ENCODE measurements at regions not wholly inside any gene's neighbourhood (a gene's known extent, or its start where the extent isn't known, plus 50 kb on each side); places are given as distances from the start of the nearest gene placed in this dataset.

DNA sequence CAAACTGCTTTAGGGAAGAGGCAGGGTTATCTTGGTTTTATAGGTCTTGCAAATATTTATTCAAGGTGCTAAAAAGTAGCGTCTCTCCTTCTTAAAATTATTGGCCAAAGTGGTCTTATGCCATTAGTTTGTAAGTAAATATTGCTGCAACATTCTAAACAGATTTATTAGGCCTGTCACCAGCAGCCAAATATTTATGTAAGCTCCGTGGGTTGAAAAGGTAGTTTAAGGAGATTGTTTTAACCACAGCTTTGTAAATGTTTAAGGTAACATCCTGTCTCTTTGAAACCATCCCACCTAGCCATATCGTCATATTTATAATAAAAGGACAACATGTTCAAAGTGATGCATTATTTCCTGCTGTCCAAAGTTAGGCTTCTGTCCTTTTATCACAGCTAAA lies 210.1 kb upstream of the LNX1 start:
- no peaks in the 10 kb centered on the region for H3K36me3 Mint-ChIP-seq (ENCODE audit: unreplicated experiment)
- no peak for TF ChIP-seq CTCF (IDR thresholded peaks at IDR 0.05; ENCODE audit: partially characterized antibody, unreplicated experiment)
- H3K4me3 Mint-ChIP-seq (ENCODE audit: unreplicated experiment), result no peak overlapping the region
- peaks cover 5% of the 10 kb centered on the region for H3K9me3 Mint-ChIP-seq (ENCODE audit: unreplicated experiment)
- H3K27me3 Mint-ChIP-seq (ENCODE audit: unreplicated experiment), result peaks cover 1% of the 10 kb centered on the region
- DNase-seq, result no peak
- H3K27ac Mint-ChIP-seq (ENCODE audit: unreplicated experiment), result no peak overlapping the region
- H3K4me1 Mint-ChIP-seq (ENCODE audit: low read depth, unreplicated experiment), result peaks cover 7% of the 10 kb centered on the region

DNA sequence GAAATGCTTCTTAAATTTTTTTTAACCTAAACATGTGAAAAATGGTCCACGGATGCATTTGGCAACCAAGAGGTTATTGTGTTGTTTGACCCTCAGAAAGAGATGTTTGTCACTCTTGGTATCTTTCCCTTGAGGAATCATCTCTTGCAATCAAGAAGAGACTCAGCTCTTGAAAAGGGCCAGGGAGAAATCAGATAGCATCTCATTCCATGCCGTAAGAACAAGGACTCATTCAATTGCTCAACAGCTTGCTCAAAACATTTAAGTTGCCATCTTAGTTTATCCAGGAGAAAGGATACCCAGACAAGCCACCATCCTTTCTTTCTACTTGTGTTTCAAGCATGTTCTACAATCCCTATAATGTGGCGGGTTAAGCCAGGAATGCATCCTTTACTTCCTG lies 209.5 kb upstream of the LNX1 start:
- no peak for DNase-seq
- H3K4me1 Mint-ChIP-seq (ENCODE audit: low read depth, unreplicated experiment), result peaks cover 7% of the 10 kb centered on the region
- H3K9me3 Mint-ChIP-seq (ENCODE audit: unreplicated experiment), result peaks cover 5% of the 10 kb centered on the region
- H3K4me3 Mint-ChIP-seq (ENCODE audit: unreplicated experiment), result no peak overlapping the region
- H3K36me3 Mint-ChIP-seq (ENCODE audit: unreplicated experiment), result no peaks in the 10 kb centered on the region
- no peak overlapping the region for H3K27ac Mint-ChIP-seq (ENCODE audit: unreplicated experiment)
- peaks cover 1% of the 10 kb centered on the region for H3K27me3 Mint-ChIP-seq (ENCODE audit: unreplicated experiment)
- TF ChIP-seq CTCF (IDR thresholded peaks at IDR 0.05; ENCODE audit: partially characterized antibody, unreplicated experiment), result no peak

- peaks cover 9% of the 10 kb centered on the region for H3K9me3 Mint-ChIP-seq (ENCODE audit: unreplicated experiment)
- H3K4me3 Mint-ChIP-seq (ENCODE audit: unreplicated experiment), result no peak overlapping the region
- H3K4me1 Mint-ChIP-seq (ENCODE audit: low read depth, unreplicated experiment), result peaks cover 24% of the 10 kb centered on the region
- no peak overlapping the region for H3K27ac Mint-ChIP-seq (ENCODE audit: unreplicated experiment)
- H3K27me3 Mint-ChIP-seq (ENCODE audit: unreplicated experiment), result peaks cover 10% of the 10 kb centered on the region
- no peak for DNase-seq
- no peaks in the 10 kb centered on the region for H3K36me3 Mint-ChIP-seq (ENCODE audit: unreplicated experiment)
- no peak for TF ChIP-seq CTCF (IDR thresholded peaks at IDR 0.05; ENCODE audit: partially characterized antibody, unreplicated experiment)
Observed at GRCh38 chr4:53793096-53793495, 201.8 kb upstream of the LNX1 start.

DNA sequence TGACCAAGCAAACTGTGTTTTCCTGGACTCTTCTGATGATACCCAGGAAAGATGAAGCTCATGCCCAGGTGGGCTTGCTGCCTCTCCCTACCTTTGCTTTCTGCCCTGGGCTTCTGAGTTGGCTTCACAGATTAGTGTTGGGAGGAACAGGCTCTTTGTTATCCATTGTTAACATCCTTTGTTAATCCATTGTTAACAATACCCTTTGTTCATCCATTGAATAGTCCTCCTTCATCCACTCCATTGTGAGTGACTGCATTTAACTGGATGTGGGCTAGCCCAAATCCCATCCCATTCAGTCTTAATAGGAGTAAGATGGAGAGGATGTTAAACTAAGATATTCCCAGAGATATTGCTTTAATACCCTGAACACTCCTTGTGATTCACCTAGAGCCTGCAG lies 199.0 kb upstream of the LNX1 start:
- Mint-ChIP-seq H3K4me3 (ENCODE audit: unreplicated experiment) (no peak overlapping the region), H3K4me1 (ENCODE audit: low read depth, unreplicated experiment) (peaks cover 23% of the 10 kb centered on the region), H3K36me3 (ENCODE audit: unreplicated experiment) (no peaks in the 10 kb centered on the region), H3K27me3 (ENCODE audit: unreplicated experiment) (peaks cover 10% of the 10 kb centered on the region), H3K27ac (ENCODE audit: unreplicated experiment) (no peak overlapping the region), H3K9me3 (ENCODE audit: unreplicated experiment) (peaks cover 8% of the 10 kb centered on the region)
- no peak for DNase-seq
- no peak for TF ChIP-seq CTCF (IDR thresholded peaks at IDR 0.05; ENCODE audit: partially characterized antibody, unreplicated experiment)

DNA sequence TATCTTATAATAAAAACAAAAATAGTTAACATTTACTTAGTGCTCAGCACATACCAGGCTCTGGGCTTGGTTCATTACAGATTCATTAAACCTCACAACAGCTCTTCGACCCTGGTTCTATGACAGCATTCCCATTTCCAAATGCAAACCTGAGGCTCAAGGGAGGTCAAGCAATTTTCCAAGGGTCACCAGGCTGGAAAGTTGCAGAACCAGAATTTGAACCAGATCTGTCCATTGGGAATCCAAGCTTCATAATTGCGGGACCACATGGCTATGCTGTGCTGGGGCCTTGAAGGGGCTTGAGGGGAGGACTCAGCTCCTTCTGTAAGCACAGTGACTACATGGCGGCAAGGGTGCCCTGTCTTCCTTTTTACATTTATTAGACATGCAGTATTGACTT lies 197.3 kb upstream of the LNX1 start:
- Mint-ChIP-seq H3K4me1 (ENCODE audit: low read depth, unreplicated experiment) (peaks cover 22% of the 10 kb centered on the region), H3K9me3 (ENCODE audit: unreplicated experiment) (peaks cover 8% of the 10 kb centered on the region), H3K27me3 (ENCODE audit: unreplicated experiment) (peaks cover 10% of the 10 kb centered on the region), H3K36me3 (ENCODE audit: unreplicated experiment) (no peaks in the 10 kb centered on the region), H3K4me3 (ENCODE audit: unreplicated experiment) (no peak overlapping the region), H3K27ac (ENCODE audit: unreplicated experiment) (no peak overlapping the region)
- no peak for TF ChIP-seq CTCF (IDR thresholded peaks at IDR 0.05; ENCODE audit: partially characterized antibody, unreplicated experiment)
- DNase-seq, result no peak
